Lower leg skin (tissue), 4 donors: ENCODE measurements at regions not wholly inside any gene's neighbourhood (a gene's known extent, or its start where the extent isn't known, plus 50 kb on each side); places are given as distances from the start of the nearest gene placed in this dataset.

Experiments
- DNase-seq, 2 donors: peaks; one replicate each; pipeline ENCODE4 v3.0.0-alpha.2; 2019; ENCODE audit warnings: low spot score in 2 of 2
- H3K4me3 ChIP-seq: fragments of 200-600 bp; sonication (generic); 2 replicates; pipeline ENCODE4 v1.5.1; 2017; ENCODE audit warnings: mild to moderate bottlenecking, low read depth; ENCODE audit not compliant: poor library complexity, severe bottlenecking
- CTCF ChIP-seq, 3 donors: fragments of 450-650 bp; IDR thresholded peaks; one replicate each; pipeline ENCODE4 v1.5.1; 2016; ENCODE audit warnings: antibody characterized with exemption in 3 of 3, mild to moderate bottlenecking in 3 of 3, moderate library complexity in 2 of 3
- POLR2A ChIP-seq, 2 donors: fragments of 450-650 bp; IDR thresholded peaks; one replicate each; pipeline ENCODE4 v1.6.1; 2016 to 2017; ENCODE audit warnings: antibody characterized with exemption in 2 of 2, mild to moderate bottlenecking in 1 of 2, moderate library complexity in 1 of 2
- WGBS, 2 donors: methylation state at CpG; one replicate each; pipeline ENCODE4 v1.1.5; 2018; 5-methylcytosine and 5-hydroxymethylcytosine counted together
- intact Hi-C: fragments of 100-400 bp; cut with DNase I; formaldehyde crosslinking; loops from one replicate; pipeline ENCODE4 v1.15.0; 2023; ENCODE audit warnings: low total_unique reads

- TF ChIP-seq CTCF (IDR thresholded peaks at IDR 0.05) (no peak), POLR2A (IDR thresholded peaks at IDR 0.05) (no peak)
- intact Hi-C loops, result no loop called here
- DNase-seq, result no peak
- no peak overlapping the region for H3K4me3 ChIP-seq
Observed at GRCh38 chr11:131219646-131220045, 150.8 kb upstream of the NTM start.

GRCh38 chr11:131223198-131223991, 147.0 kb upstream of the NTM start:
- no peak overlapping the region for H3K4me3 ChIP-seq
- no peak for TF ChIP-seq POLR2A (IDR thresholded peaks at IDR 0.05)
- no peak for TF ChIP-seq CTCF (IDR thresholded peaks at IDR 0.05)
- DNase-seq, result no peak
- intact Hi-C loops, result no loop called here

- no peak for DNase-seq
- 32 to 35% methylated on average over 2 of the region's 2 CpGs for WGBS, 2 donors
- no peak overlapping the region for H3K4me3 ChIP-seq
- no peak for TF ChIP-seq POLR2A (IDR thresholded peaks at IDR 0.05)
- TF ChIP-seq CTCF (IDR thresholded peaks at IDR 0.05), result no peak
- intact Hi-C loops, result no loop called here
Observed at GRCh38 chr11:131228378-131228777, 142.0 kb upstream of the NTM start.

- H3K4me3 ChIP-seq, result no peak overlapping the region
- TF ChIP-seq POLR2A (IDR thresholded peaks at IDR 0.05) (no peak), CTCF (IDR thresholded peaks at IDR 0.05) (no peak)
- intact Hi-C loops, result no loop called here
- WGBS, 2 donors, result 61 to 82% methylated on average over 2 of the region's 2 CpGs
- DNase-seq, result no peak
Observed at GRCh38 chr11:131229221-131229620, 141.2 kb upstream of the NTM start.

- TF ChIP-seq CTCF (IDR thresholded peaks at IDR 0.05) (no peak), POLR2A (IDR thresholded peaks at IDR 0.05) (no peak)
- intact Hi-C loops, result no loop called here
- H3K4me3 ChIP-seq, result no peak overlapping the region
- DNase-seq, result no peak
- WGBS, 2 donors, result 59 to 62% methylated on average over 6 of the region's 6 CpGs
Observed at GRCh38 chr11:131231317-131231940, 139.0 kb upstream of the NTM start.
